Activated effector memory CD4-positive, alpha-beta T cell treated with anti-CD3 and anti-CD28 coated beads, Interleukin-2, amount 50 U/mL, for 16 hours (primary cell): ENCODE measurements at regions not wholly inside any gene's neighbourhood (a gene's known extent, or its start where the extent isn't known, plus 50 kb on each side); places are given as distances from the start of the nearest gene placed in this dataset.
"Not testable (repeated sequence)": the region's sequence is repeated elsewhere in the genome, so short reads cannot be mapped to it uniquely, and the experiment has no call there.

Experiments
- DNase-seq: peaks from one replicate; pipeline ENCODE4 v3.0.0-alpha.2; 2020

GRCh38 chr4:116099596-116099995 is 985.8 kb downstream of the TRAM1L1 start:
- DNase-seq, result no peak

- not testable (repeated sequence) for DNase-seq
Observed at GRCh38 chr4:116097353-116097752, 983.9 kb upstream of the NDST4 start.

GRCh38 chr4:116092961-116093360 is 979.5 kb upstream of the NDST4 start:
- no peak for DNase-seq

GRCh38 chr4:116088771-116089170 is 975.4 kb upstream of the NDST4 start:
- DNase-seq, result no peak

GRCh38 chr4:116082808-116083366 is 969.5 kb upstream of the NDST4 start:
- no peak for DNase-seq

GRCh38 chr4:116073051-116073450 is 959.6 kb upstream of the NDST4 start:
- no peak for DNase-seq

GRCh38 chr4:116070283-116070682 is 956.9 kb upstream of the NDST4 start:
- DNase-seq, result no peak

- DNase-seq, result no peak
Observed at GRCh38 chr4:116066711-116067245, 953.4 kb upstream of the NDST4 start.

GRCh38 chr4:116064331-116064730 is 950.9 kb upstream of the NDST4 start:
- no peak for DNase-seq

GRCh38 chr4:116059361-116059760 is 945.9 kb upstream of the NDST4 start:
- DNase-seq, result no peak

- DNase-seq, result no peak
Observed at GRCh38 chr4:116058129-116058528, 944.7 kb upstream of the NDST4 start.

GRCh38 chr4:116055857-116056827 is 942.7 kb upstream of the NDST4 start:
- DNase-seq, result no peak

GRCh38 chr4:116027311-116027710 is 913.9 kb upstream of the NDST4 start:
- no peak for DNase-seq

- no peak for DNase-seq
Observed at GRCh38 chr4:116024954-116025708, 911.7 kb upstream of the NDST4 start.

- DNase-seq, result no peak
Observed at GRCh38 chr4:116023049-116023448, 909.6 kb upstream of the NDST4 start.

GRCh38 chr4:116020141-116020722 is 906.8 kb upstream of the NDST4 start:
- no peak for DNase-seq

GRCh38 chr4:116018831-116019230 is 905.4 kb upstream of the NDST4 start:
- no peak for DNase-seq

- DNase-seq, result no peak
Observed at GRCh38 chr4:116016201-116016600, 902.8 kb upstream of the NDST4 start.

GRCh38 chr4:116015549-116015948 is 902.1 kb upstream of the NDST4 start:
- no peak for DNase-seq

- DNase-seq, result no peak
Observed at GRCh38 chr4:116015062-116015461, 901.6 kb upstream of the NDST4 start.

GRCh38 chr4:116010923-116011322 is 897.5 kb upstream of the NDST4 start:
- no peak for DNase-seq

GRCh38 chr4:116005806-116006088 is 892.3 kb upstream of the NDST4 start:
- DNase-seq, result no peak
